Activated T-helper 2 cell treated with anti-CD3 and anti-CD28 coated beads, Interferon-gamma antibody, Interleukin-2, Interleukin-4, amounts not matched to agents 10 μg/mL and 5 μg/mL and 100 μg/mL, durations not matched to agents 14 hours and 24 hours and 36 hours (primary cell): ENCODE measurements at regions not wholly inside any gene's neighbourhood (a gene's known extent, or its start where the extent isn't known, plus 50 kb on each side); places are given as distances from the start of the nearest gene placed in this dataset.

ENCODE experiments used
- DNase-seq: peaks from one replicate; pipeline ENCODE4 v3.0.0; 2021; ENCODE audit warnings: low spot score
- H3K27ac Mint-ChIP-seq: one replicate; pipeline ENCODE4 v1.8.0; 2021; ENCODE audit warnings: mixed read lengths
- H3K27me3 Mint-ChIP-seq: one replicate; pipeline ENCODE4 v1.8.0; 2021; ENCODE audit warnings: low read depth, mixed read lengths
- H3K36me3 Mint-ChIP-seq: one replicate; pipeline ENCODE4 v1.8.0; 2021; ENCODE audit warnings: low read depth, mixed read lengths
- H3K4me1 Mint-ChIP-seq: one replicate; pipeline ENCODE4 v1.8.0; 2021; ENCODE audit warnings: low read depth, mixed read lengths
- H3K4me3 Mint-ChIP-seq: one replicate; pipeline ENCODE4 v1.8.0; 2021; ENCODE audit warnings: low read depth, mild to moderate bottlenecking, moderate library complexity, mixed read lengths
- H3K9me3 Mint-ChIP-seq: one replicate; pipeline ENCODE4 v1.8.0; 2021; ENCODE audit warnings: mixed read lengths
- intact Hi-C: fragments of 100-400 bp; cut with micrococcal nuclease; formaldehyde crosslinking; loops from one replicate; pipeline ENCODE4 v1.15.1; 2023

DNA sequence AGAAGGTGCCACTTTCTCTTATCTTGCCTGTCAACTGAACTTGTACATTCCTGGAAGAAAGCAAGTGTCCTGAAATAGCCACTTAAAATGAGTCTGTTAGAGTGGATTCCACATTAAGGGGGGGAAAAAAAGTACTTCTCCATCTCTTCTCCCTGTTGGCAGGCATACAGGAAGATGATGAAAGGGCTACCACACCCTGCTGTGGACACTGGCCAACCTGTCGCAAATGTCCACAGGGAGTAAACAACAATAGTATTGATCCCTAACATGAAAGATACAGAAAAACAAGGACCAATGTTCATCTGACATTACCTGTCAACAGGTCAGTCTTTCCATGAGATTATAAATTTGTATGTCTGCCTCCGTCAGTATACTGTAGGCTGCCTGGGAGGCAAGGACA lies 265.1 kb upstream of the MAP3K1 start:
- Mint-ChIP-seq H3K27ac (no peak overlapping the region), H3K4me1 (peaks cover 2% of the 10 kb centered on the region), H3K36me3 (no peaks in the 10 kb centered on the region), H3K27me3 (no peaks in the 10 kb centered on the region), H3K4me3 (no peak overlapping the region), H3K9me3 (no peaks in the 10 kb centered on the region)
- DNase-seq, result no peak
- intact Hi-C loops, result no loop called here

DNA sequence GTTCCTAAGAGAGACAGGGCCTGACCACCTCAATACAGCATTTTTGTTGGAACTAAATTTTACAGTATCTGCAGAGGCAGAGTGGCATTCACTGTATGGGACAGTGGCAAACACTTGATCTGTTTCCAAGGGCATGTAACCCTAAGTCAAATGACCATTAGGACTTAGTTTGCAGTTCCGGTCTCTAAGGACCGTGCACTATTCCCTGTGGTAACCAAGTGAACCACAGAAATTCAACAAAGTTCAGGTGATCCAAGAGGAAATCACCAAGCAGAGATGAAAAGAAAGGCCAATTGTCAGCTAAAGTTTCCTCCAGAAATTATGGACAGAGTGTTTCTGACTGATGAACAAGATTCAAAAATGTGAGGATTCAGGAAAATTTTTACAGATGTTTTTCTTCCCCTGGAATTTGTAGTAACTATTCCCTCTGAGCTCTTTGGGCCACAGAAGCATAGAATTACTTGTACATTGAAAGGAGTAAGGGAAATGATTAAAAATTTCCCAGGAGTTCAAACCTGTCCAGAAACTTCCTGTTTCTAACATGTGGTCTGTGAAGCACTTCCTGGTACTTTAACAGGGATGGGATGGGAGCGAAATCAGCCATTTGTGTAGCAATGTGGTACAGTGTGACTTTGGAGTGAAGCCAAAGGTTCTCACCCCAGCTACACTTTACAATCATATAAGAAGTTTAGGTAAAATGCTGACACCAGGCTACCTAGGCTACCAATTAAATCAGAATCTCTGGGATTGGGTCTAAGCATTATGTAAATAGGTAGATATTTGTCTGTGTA lies 266.1 kb upstream of the MAP3K1 start:
- intact Hi-C loops, result no loop called here
- no peaks in the 10 kb centered on the region for H3K36me3 Mint-ChIP-seq
- no peak overlapping the region for H3K4me3 Mint-ChIP-seq
- H3K9me3 Mint-ChIP-seq, result no peaks in the 10 kb centered on the region
- H3K27me3 Mint-ChIP-seq, result no peaks in the 10 kb centered on the region
- no peak overlapping the region for H3K27ac Mint-ChIP-seq
- H3K4me1 Mint-ChIP-seq, result peaks cover 2% of the 10 kb centered on the region
- DNase-seq, result no peak

DNA sequence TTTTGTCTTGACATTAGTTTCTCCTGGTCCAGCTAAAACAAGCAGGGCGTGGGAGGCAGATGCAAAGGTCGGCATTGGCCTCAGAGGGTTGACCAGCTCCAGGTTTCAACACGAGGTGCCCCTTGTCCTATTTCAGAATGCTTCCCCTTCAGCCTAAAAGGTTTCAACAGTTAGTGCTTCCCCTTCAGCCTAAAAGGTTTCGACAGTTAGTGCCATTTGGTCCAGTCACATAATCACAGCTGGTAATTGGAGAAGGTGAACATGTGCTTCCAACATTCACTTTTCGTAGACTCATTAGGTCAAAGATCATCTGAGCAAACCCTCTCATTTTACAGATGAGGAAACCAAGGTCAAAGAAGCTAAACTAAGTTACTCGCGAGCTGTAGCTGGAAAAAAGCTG lies 270.3 kb upstream of the MAP3K1 start:
- H3K4me3 Mint-ChIP-seq, result no peak overlapping the region
- H3K27ac Mint-ChIP-seq, result no peak overlapping the region
- intact Hi-C loops, result no loop called here
- no peaks in the 10 kb centered on the region for H3K36me3 Mint-ChIP-seq
- DNase-seq, result no peak
- no peaks in the 10 kb centered on the region for H3K27me3 Mint-ChIP-seq
- peaks cover 9% of the 10 kb centered on the region for H3K4me1 Mint-ChIP-seq
- no peaks in the 10 kb centered on the region for H3K9me3 Mint-ChIP-seq

DNA sequence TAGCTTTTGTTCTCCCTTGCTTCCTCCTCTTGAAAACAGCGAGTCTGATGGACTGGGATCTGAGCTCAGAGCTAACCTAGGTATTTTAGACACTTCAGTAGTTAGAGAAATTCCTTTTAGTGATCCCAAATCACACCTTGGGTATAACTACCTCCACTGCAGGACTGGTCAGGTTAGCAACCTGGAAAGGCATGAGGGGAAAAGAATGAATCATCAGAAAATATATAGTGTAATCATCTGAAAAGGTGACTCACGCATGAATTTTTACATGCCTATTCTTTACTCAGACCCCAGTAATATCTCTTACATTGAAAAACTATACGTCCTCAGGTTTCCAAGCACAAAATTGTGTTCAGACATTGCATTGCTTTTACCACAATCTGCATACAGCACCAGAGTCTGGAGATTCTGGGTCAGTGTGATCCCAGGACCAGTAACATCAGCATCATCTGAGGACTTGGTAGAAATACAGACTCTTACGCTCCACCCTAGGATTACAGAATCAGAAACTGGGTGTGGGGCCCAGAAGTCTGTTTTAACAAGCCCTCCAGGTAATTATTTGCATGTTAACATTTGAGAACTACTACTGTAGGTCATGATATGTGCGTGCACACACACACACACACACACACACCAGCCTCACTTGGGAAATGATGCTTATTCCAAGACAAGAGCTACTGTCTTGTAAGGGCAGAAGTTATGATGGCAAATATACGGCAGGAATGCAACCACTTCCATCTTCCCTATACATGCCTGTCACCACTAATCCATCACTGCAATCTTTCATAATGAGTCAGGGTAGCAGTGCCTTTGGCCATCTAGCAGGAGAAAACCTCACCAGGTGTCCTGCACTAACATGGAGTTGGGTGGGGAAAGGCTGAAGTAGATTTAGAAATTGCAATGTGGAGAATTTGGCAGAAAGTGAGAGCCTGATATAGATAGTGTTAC lies 271.6 kb upstream of the MAP3K1 start:
- Mint-ChIP-seq H3K36me3 (no peaks in the 10 kb centered on the region), H3K27me3 (no peaks in the 10 kb centered on the region), H3K4me1 (peaks cover 7% of the 10 kb centered on the region), H3K4me3 (no peak overlapping the region), H3K27ac (no peak overlapping the region), H3K9me3 (no peaks in the 10 kb centered on the region)
- intact Hi-C loops, result no loop called here
- DNase-seq, result no peak

DNA sequence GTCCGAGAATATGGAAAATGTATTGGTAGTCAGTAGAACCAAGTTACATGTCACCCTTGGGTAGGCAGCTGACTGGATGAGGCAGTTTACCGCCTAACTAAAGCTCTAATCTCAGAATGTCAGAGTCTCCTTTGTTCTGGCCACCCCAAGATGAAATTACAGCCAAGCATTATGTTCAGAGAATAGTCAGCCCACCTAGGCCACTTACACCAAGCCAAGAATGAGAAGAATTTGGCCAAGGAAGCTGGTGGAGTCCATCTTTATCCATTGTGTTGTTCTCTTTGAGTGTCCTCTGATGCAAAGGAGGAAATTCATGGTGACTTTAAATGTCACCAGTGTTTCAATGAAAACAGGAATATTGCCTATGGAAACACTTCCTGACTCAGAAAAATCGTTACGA lies 275.1 kb upstream of the MAP3K1 start:
- H3K27ac Mint-ChIP-seq, result no peak overlapping the region
- peaks cover 7% of the 10 kb centered on the region for H3K4me1 Mint-ChIP-seq
- intact Hi-C loops, result no loop called here
- H3K9me3 Mint-ChIP-seq, result no peaks in the 10 kb centered on the region
- H3K4me3 Mint-ChIP-seq, result no peak overlapping the region
- H3K36me3 Mint-ChIP-seq, result no peaks in the 10 kb centered on the region
- H3K27me3 Mint-ChIP-seq, result no peaks in the 10 kb centered on the region
- DNase-seq, result no peak

DNA sequence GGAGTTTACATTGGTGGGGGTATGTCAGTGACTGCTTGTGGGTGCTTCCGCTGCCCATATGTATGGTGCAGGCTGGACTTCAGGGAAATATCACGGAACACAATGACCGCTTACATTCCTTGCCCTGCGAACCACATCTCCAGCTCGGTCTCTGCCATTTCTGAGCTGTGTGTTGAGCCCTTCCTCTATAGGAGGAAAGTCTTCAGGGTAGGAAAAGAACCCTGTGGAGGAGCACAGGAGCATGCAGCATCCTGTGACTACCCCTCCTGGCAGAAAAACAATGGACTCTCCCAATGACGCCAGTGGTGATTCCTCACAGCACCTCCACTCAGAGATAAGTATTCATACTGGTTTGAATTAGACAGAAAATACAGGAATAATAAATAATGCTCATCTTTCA lies 276.8 kb upstream of the MAP3K1 start:
- Mint-ChIP-seq H3K27me3 (no peaks in the 10 kb centered on the region), H3K4me1 (peaks cover 9% of the 10 kb centered on the region), H3K36me3 (no peaks in the 10 kb centered on the region), H3K27ac (no peak overlapping the region), H3K4me3 (no peak overlapping the region), H3K9me3 (no peaks in the 10 kb centered on the region)
- no peak for DNase-seq
- intact Hi-C loops, result no loop called here

DNA sequence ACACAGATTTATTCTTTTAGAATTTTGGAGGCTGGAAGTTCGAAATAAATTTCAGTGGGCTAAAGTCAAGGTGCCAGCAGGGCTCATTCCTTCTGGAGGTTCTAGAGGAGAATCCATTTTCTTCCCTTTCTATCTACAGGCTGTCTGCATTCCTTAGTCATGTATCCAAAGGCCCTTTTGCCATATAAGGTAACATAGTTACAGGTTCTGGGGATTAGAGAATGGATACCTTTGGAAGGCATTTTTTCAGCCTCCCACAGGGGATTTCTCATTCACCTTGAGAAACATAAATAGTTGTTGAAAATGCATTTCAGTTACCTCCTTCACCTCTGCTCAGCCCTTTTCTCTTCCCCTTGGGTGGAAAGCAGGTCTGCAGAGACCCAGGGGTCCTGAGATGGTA lies 280.0 kb upstream of the MAP3K1 start:
- Mint-ChIP-seq H3K36me3 (no peaks in the 10 kb centered on the region), H3K9me3 (no peaks in the 10 kb centered on the region)
- no peak for DNase-seq

DNA sequence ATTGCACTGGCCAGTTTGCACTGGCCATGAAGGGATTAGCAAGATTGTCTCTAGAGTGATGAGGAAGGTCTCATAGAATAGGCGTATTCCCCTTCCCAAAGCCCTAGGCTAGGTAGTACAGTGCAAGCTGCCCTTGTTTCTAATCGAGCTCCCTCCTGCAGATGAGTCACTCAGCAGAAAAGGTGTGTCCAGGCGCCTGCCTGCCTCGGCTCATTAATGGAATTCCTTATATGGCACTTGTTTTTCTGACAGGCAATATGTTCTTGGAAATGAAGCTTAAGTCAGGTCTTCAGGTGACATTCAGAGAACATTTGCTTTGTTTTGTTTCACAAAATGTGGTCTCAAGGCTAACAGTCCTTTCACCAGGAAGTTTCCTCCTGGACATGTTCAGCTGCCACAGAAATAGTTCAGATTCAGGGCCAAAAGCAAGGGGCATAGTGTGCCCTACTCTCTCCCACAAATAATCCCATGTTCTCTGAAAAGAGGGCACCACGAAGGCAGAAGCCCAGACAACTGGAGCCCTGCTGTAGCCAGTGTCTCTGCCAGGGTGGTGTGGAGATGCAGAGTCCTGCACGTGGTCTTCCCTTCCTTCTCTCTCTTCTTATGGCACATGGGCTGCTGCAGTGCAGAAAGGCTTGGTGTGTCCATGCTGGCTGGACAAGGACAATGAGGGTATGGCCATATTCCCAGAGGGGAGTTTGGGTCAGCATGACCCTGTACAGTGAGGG lies 281.1 kb upstream of the MAP3K1 start:
- Mint-ChIP-seq H3K9me3 (no peaks in the 10 kb centered on the region), H3K27me3 (no peaks in the 10 kb centered on the region), H3K4me1 (peaks cover 2% of the 10 kb centered on the region), H3K4me3 (no peak overlapping the region), H3K27ac (no peak overlapping the region), H3K36me3 (no peaks in the 10 kb centered on the region)
- intact Hi-C loops, result no loop called here
- no peak for DNase-seq

More for the DNA sequence above, 280.0 kb upstream of the MAP3K1 start:
- Mint-ChIP-seq H3K27me3 (no peaks in the 10 kb centered on the region), H3K4me3 (no peak overlapping the region), H3K4me1 (peaks cover 2% of the 10 kb centered on the region), H3K27ac (no peak overlapping the region)
- intact Hi-C loops, result no loop called here

DNA sequence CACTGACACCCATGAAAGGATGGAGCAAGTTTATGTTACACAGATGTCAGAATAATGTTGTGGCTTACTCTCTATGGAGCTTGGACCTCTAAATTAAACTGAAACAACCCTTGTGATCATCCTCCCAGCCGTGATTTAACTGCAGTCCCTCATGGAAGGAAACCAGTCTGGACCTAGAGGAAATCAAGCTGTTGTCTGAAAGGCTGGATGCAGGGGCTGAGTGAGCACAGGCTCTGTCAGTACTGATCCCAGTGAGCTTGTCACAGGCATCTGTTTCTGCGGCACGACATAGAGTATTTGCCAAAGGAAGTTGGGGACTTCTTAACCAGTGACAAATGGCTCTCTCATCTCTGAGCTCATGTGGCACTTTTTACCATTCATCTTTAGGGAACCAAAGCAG lies 282.9 kb upstream of the MAP3K1 start:
- intact Hi-C loops, result no loop called here
- Mint-ChIP-seq H3K27ac (no peak overlapping the region), H3K9me3 (no peaks in the 10 kb centered on the region)

DNA sequence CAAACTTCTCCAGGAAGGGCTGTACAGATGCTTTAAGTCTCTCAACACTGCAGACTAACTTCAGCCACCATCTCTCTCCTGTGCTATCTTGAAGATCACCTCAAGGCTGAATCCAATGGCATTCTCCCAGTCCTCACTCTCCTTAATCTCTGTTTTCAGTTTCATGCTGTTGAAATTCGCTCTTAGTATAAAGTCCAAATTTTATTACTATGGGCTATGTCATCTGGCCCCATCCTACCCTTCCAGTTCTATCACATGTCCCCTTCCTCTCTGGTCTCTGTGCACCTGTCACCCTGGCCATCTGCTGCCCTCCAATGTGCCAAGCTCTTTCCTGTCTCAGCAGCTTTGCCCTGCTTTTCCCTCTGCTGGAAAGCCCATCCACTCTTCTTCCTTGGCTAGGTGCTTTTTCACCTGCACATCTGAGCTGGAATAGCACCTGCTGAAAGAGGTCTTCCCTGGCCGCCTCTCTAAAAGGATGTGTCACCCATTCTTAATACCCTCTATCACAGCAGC lies 284.7 kb upstream of the MAP3K1 start:
- intact Hi-C loops, result no loop called here

More for the DNA sequence above, 282.9 kb upstream of the MAP3K1 start:
- Mint-ChIP-seq H3K27me3 (no peaks in the 10 kb centered on the region), H3K4me3 (no peak overlapping the region), H3K36me3 (no peaks in the 10 kb centered on the region), H3K4me1 (peaks cover 2% of the 10 kb centered on the region)
- no peak for DNase-seq

DNA sequence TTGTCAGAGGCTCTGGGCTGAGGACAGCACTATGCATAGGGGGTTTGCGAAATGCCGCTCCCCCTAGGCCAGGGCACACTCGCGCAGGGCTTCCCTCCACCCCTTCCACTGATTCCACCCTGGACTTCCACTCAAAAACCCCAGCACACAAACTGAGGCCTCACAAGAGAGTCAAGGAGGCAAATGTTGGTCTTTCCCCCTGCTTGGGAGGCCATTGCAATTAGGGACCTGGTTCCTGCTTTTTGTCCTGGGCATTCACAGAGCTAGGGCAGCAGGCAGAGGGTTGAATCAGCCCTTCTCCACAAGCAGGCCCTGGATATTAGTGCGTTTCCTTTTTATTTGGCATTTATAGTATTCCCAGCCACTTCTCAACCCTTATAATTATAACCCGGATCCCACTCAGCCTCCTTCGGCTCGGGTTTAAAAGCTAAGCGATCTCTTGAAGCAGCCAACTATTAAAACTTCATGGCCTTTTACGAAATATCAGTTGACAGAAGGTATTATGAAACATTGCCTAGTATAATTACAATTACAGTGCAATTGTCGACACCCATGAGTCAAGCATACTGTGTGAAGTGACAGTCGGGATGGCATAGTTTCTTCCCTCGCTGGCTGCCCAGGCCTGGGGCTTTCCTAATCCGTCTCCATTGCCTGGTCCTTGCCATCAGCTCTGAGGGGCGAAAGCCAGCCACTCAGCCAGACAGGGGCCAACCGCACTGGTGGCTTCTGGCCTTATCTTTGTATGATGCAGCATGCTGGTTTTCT lies 285.5 kb upstream of the MAP3K1 start:
- Mint-ChIP-seq H3K4me1 (peaks cover 4% of the 10 kb centered on the region), H3K9me3 (no peaks in the 10 kb centered on the region), H3K27me3 (no peaks in the 10 kb centered on the region), H3K36me3 (no peaks in the 10 kb centered on the region), H3K4me3 (no peak overlapping the region), H3K27ac (no peak overlapping the region)
- DNase-seq, result no peak
- intact Hi-C loops, result no loop called here

More for the DNA sequence above, 284.7 kb upstream of the MAP3K1 start:
- no peak overlapping the region for H3K4me3 Mint-ChIP-seq
- no peak overlapping the region for H3K27ac Mint-ChIP-seq
- peaks cover 4% of the 10 kb centered on the region for H3K4me1 Mint-ChIP-seq
- DNase-seq, result no peak
- no peaks in the 10 kb centered on the region for H3K27me3 Mint-ChIP-seq
- H3K9me3 Mint-ChIP-seq, result no peaks in the 10 kb centered on the region
- H3K36me3 Mint-ChIP-seq, result no peaks in the 10 kb centered on the region

DNA sequence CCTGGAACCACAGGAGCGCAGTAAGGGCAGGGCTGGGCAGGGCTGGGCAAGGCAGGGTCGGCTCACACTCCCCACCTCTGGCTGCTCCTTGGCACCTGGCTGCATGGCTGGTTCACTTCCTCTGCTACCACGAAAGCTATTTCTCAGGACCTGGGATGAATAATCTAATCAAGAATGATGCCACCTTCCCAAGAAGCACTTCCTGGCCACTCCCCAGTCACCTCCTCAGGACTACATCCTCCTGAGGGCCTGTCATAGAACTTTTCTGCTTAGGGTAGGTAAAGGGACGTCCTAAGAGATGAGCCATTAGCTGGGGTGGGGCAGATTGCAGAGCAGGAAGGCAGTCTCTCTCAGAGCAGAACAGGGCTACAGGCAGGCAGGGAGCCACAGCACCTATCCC lies 288.2 kb upstream of the MAP3K1 start:
- no peaks in the 10 kb centered on the region for H3K36me3 Mint-ChIP-seq
- H3K27me3 Mint-ChIP-seq, result no peaks in the 10 kb centered on the region
- DNase-seq, result no peak
- no peak overlapping the region for H3K4me3 Mint-ChIP-seq
- no peaks in the 10 kb centered on the region for H3K9me3 Mint-ChIP-seq
- peaks cover 3% of the 10 kb centered on the region for H3K4me1 Mint-ChIP-seq
- intact Hi-C loops, result no loop called here
- no peak overlapping the region for H3K27ac Mint-ChIP-seq
